ENCODE measurements at regions not wholly inside any gene's neighbourhood (a gene's known extent, or its start where the extent isn't known, plus 50 kb on each side); places are given as distances from the start of the nearest gene placed in this dataset.

DNA sequence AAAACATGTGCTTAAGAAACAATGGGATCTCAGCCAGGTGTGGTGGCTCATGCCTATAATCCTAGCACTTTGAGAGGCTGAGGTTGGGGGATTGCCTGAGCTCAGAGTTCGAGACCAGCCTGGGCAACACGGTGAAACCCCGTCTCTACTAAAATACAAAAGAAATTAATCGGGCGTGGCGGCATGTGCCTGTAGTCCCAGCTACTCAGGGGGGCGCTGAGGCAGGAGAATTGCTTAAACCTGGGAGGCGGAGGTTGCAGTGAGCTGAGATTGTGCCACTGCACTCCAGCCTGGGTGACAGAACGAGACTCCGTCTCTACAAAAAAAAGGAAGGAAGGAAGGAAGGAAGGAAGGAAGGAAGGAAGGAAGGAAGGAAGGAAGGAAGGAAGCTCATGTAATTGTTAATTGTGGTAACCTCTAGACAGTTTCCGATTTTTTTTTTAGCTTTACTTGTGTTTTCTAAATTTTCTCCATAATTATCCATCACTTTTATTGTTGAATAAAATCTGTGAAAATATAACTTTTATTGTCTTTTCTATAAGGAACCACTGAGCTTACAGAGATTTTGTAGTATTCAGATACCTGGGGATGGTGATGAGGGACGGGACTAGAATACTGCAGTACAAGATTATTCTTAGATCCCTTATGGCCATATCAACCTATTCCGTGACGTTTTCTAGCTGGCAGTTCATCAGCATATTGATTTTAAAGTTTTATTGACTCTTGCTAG lies 506.9 kb downstream of the NR2F2 start:
- TF ChIP-seq, protein P1, sequence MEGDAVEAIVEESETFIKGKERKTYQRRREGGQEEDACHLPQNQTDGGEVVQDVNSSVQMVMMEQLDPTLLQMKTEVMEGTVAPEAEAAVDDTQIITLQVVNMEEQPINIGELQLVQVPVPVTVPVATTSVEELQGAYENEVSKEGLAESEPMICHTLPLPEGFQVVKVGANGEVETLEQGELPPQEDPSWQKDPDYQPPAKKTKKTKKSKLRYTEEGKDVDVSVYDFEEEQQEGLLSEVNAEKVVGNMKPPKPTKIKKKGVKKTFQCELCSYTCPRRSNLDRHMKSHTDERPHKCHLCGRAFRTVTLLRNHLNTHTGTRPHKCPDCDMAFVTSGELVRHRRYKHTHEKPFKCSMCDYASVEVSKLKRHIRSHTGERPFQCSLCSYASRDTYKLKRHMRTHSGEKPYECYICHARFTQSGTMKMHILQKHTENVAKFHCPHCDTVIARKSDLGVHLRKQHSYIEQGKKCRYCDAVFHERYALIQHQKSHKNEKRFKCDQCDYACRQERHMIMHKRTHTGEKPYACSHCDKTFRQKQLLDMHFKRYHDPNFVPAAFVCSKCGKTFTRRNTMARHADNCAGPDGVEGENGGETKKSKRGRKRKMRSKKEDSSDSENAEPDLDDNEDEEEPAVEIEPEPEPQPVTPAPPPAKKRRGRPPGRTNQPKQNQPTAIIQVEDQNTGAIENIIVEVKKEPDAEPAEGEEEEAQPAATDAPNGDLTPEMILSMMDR (IDR thresholded peaks at IDR 0.05; ENCODE audit: borderline replicate concordance, control extremely low read depth, extremely low read depth, insufficient read depth, missing control alignments) = no peak
- in situ Hi-C loops (cut with MboI; ENCODE audit: low sequenced_read_pairs, unreplicated experiment) = no loop called here
- DNase-seq (ENCODE audit: low spot score) = no peak

DNA sequence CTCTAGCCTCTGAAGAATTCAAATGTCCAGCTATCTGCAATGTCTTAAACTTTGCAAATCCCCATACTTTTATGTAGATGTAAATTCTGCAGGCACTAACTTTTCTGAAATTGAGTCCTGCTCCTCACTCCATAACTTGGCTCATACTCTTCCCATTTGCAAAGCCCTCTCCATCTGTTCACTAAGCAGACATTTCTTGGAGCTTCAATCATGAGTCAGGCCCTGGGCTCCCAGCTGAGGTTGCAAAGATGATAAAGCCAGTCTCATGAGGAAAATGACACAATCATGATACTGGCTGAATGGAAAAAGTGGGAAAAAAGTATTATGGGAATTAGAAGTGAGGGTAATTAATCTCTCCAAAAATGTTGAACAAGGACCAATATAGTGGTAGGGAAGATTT lies 507.6 kb downstream of the NR2F2 start:
- TF ChIP-seq, protein P1 (IDR thresholded peaks at IDR 0.05; ENCODE audit: borderline replicate concordance, control extremely low read depth, extremely low read depth, insufficient read depth, missing control alignments) = no peak
- DNase-seq (ENCODE audit: low spot score) = no peak
- in situ Hi-C loops (cut with MboI; ENCODE audit: low sequenced_read_pairs, unreplicated experiment) = no loop called here

- in situ Hi-C loops (cut with MboI; ENCODE audit: low sequenced_read_pairs, unreplicated experiment) = no loop called here
- no peak for DNase-seq (ENCODE audit: low spot score)
- TF ChIP-seq, protein P1 (IDR thresholded peaks at IDR 0.05; ENCODE audit: borderline replicate concordance, control extremely low read depth, extremely low read depth, insufficient read depth, missing control alignments) = no peak
Observed at GRCh38 chr15:96849271-96849900, 518.9 kb downstream of the NR2F2 start.

- TF ChIP-seq, protein P1 (IDR thresholded peaks at IDR 0.05; ENCODE audit: borderline replicate concordance, control extremely low read depth, extremely low read depth, insufficient read depth, missing control alignments) = no peak
- DNase-seq (ENCODE audit: low spot score) = no peak
- in situ Hi-C loops (cut with MboI; ENCODE audit: low sequenced_read_pairs, unreplicated experiment) = no loop called here
Observed at GRCh38 chr15:96851613-96852012, 521.1 kb downstream of the NR2F2 start.

GRCh38 chr15:96858694-96859093 lies 528.2 kb downstream of the NR2F2 start:
- TF ChIP-seq, protein P1 (IDR thresholded peaks at IDR 0.05; ENCODE audit: borderline replicate concordance, control extremely low read depth, extremely low read depth, insufficient read depth, missing control alignments) = no peak
- DNase-seq (ENCODE audit: low spot score) = no peak
- in situ Hi-C loops (cut with MboI; ENCODE audit: low sequenced_read_pairs, unreplicated experiment) = no loop called here

- DNase-seq (ENCODE audit: low spot score) = no peak
- TF ChIP-seq, protein P1 (IDR thresholded peaks at IDR 0.05; ENCODE audit: borderline replicate concordance, control extremely low read depth, extremely low read depth, insufficient read depth, missing control alignments) = no peak
- in situ Hi-C loops (cut with MboI; ENCODE audit: low sequenced_read_pairs, unreplicated experiment) = no loop called here
Observed at GRCh38 chr15:96860741-96861140, 530.2 kb downstream of the NR2F2 start.

Data from GM13976 (cell line).